Upper lobe of left lung (tissue), 4 donors: ENCODE measurements at regions not wholly inside any gene's neighbourhood (a gene's known extent, or its start where the extent isn't known, plus 50 kb on each side); places are given as distances from the start of the nearest gene placed in this dataset.

Experiments
- EP300 ChIP-seq, 4 donors: sonication (generic); formaldehyde crosslinking; IDR thresholded peaks; one replicate each; pipeline ENCODE4 v1.5.1; 2017; ENCODE audit warnings: antibody characterized with exemption in 4 of 4, control low read depth in 2 of 4
- POLR2A ChIP-seq, 4 donors: fragments of 450-650 bp; IDR thresholded peaks; one replicate each; pipeline ENCODE4 v1.5.1; 2016 to 2017; ENCODE audit warnings: antibody characterized with exemption in 4 of 4, mild to moderate bottlenecking in 2 of 4
- TF ChIP-seq, protein P1 (sequence below), 6 experiments: fragments of 450-650 bp in 4 of 6; fragments of 200-600 bp in 2 of 6; sonication (generic) in 2 of 6; IDR thresholded peaks; one replicate each; pipeline ENCODE4 v1.5.1; 2016 to 2019; ENCODE audit warnings: antibody characterized with exemption in 6 of 6

- TF ChIP-seq EP300 (IDR thresholded peaks at IDR 0.05) (no peak), POLR2A (IDR thresholded peaks at IDR 0.05) (no peak)
- TF ChIP-seq, protein P1, sequence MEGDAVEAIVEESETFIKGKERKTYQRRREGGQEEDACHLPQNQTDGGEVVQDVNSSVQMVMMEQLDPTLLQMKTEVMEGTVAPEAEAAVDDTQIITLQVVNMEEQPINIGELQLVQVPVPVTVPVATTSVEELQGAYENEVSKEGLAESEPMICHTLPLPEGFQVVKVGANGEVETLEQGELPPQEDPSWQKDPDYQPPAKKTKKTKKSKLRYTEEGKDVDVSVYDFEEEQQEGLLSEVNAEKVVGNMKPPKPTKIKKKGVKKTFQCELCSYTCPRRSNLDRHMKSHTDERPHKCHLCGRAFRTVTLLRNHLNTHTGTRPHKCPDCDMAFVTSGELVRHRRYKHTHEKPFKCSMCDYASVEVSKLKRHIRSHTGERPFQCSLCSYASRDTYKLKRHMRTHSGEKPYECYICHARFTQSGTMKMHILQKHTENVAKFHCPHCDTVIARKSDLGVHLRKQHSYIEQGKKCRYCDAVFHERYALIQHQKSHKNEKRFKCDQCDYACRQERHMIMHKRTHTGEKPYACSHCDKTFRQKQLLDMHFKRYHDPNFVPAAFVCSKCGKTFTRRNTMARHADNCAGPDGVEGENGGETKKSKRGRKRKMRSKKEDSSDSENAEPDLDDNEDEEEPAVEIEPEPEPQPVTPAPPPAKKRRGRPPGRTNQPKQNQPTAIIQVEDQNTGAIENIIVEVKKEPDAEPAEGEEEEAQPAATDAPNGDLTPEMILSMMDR (IDR thresholded peaks at IDR 0.05): no peak
Measured at GRCh38 chr4:164579270-164579942, 174.5 kb upstream of the SMIM31 start.
